HG03378 (cell line): ENCODE measurements at regions not wholly inside any gene's neighbourhood (a gene's known extent, or its start where the extent isn't known, plus 50 kb on each side); places are given as distances from the start of the nearest gene placed in this dataset.
A peak's percentile ranks its signal among the peaks of the same experiment; 100 is the strongest.

Source experiments
- ATAC-seq: cut with Tn5 transposase; IDR thresholded peaks from one replicate; pipeline ENCODE4 v1.9.1; 2021; ENCODE audit warnings: mild to moderate bottlenecking, moderate library complexity; ENCODE audit not compliant: unreplicated experiment

DNA sequence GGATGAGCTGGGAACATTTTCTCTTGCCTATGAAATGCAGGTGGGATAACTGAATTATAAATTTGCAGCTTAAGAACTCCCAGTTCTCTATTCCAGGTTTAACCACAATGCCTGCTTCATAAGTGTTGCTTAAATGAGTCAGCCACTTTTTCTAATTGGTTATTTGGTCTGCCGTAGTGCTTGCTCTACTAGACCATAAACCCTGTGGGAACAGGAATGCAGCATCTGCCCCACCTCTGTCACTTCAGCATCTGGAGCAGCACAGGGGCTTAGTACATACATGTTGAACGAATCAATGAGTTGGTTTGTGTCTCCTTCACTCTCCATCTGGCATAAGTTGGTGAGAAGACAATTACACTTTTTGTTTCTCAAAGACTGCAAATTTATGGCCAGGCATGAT lies 95.2 kb upstream of the PTER start:
- no peak for ATAC-seq

DNA sequence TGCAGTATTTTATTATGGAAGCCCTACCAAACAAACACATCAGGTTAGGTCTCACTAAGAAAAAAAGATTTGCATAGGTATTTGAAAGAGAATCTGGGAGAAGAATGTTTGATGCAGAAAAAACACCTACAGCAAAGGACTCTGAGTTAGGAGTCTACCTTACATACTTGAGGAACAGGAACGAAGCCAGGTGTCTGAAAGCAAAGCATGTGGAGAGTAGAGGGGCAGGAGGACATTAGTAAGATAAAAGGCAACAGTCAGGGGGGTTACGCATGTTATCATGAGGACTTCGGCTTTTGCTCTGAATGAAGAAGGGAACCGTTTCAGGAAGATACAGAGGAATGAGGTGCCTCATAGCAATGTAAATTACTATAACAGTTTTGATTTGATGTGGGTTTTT lies 87.9 kb upstream of the PTER start:
- no peak for ATAC-seq

DNA sequence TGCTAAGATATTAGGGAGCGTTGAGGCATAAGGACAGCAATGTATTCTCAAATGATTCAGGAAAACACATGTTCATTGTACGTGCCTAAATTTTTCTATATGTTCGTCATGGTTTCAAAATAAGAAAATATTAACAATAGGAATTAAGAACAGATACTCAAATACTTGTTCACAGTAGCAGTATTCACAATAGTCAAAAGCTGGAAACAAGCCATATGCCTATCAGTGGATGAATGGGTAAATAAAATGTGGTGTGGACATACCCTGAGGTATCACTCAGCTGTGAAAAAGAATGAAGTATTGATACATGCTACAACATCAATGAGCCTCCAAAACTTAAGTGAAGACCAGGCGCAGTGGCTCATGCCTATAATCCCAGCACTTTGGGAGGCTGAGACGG lies 84.7 kb upstream of the PTER start:
- ATAC-seq: no peak

DNA sequence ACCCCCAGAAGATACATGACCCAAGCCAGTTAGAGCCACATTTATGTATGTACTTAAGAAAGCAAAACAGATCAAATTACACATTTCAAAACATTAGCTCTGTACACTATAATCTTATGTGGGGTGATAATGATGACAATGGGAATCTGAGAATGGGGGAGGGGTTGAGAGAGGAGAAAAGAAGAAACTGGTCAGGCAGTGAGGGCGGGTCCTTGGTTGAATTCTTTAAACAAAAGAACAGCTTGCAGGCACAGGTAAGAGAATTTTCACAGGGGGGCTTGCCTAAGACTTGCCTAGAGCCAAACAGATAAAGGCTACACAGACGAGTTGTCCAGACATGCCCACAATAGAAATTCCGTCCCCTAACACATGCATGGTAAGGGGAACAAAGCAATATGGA lies 76.8 kb upstream of the PTER start:
- no peak for ATAC-seq

DNA sequence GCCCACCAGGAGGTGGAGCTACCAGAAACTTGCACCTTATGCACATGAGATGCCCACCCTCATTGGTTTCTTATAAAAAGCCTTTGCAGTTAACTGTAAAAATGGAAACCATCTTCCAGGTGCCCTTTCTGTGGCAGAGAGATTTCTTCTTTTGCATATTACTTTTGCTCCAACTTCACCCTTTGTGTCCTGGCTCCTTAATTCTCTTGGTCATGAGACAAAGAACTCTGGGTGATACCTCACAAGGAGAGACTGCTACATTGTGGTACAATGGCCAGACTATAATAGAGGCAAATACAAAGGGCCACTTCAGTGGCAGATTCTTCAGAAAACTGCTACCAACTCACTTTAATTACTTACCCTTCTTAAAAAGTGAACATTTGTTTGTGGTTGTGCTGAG lies 76.4 kb upstream of the PTER start:
- no peak for ATAC-seq

DNA sequence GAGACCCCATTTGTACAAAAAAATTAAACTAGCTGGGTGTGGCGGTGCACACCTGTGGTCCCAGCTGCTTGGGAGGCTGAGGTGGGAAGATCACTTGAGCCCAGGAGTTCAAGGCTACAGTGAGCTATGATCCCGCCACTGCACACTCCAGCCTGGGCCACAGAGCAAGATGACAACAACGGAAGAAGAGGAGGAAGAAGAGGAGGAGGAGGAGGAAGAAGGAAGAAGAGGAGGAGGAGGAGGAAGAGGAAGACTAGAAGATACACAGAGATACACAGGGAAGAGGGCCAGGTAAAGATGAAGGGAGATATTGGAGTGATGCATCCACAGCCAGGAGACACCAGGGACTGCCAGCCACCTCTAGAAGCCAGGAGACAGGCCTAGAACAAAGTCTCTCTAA lies 75.7 kb upstream of the PTER start:
- ATAC-seq: no peak

DNA sequence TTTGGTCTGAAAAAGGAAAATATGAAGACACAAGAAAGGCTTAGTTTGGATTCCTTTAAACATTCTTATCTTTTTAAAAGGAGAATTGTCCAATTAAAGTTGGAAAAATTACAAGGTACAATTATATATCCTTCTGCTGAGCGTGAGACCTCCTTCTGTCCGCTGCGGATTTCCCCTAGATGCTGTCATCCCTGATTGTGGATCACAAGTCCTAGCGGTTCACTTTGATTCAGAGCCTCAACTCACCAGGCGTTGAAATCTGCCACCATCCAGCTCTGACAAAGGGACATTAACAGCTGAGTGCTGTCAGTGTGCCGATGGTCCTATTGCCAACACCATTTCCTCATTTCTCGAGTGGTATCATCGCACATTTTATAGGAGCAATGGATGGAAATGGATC lies 73.1 kb upstream of the PTER start:
- ATAC-seq: no peak

DNA sequence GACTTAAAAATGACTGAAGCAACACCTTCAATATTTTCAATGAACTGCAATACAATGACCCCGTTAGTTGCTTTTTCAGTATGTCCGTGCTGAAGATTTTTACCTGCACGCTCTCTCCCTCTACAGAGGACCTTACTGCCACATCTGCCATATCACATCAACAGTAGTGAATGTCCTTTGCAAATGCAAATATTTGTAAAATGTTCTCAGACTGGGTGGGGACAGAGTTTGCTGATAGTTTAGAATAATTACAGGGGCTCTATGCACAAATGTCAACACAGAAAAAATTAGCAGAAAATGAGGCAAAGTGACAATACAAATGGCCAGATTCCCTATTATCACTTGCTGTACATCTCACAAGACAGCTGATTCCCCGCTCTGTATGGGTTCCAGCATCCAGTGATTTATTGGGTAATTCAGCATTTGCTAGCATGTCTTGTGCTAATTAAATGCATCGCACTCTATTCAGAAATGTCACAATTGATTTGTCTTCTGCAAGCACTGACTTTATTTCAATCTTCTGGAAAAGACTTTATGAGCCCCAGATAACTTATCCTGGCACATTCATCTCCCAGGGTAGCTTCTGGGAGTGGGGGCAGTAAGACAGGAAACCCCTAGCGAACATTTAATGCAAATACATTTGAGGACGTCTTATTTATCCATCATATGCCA lies 69.1 kb upstream of the PTER start:
- ATAC-seq: no peak

DNA sequence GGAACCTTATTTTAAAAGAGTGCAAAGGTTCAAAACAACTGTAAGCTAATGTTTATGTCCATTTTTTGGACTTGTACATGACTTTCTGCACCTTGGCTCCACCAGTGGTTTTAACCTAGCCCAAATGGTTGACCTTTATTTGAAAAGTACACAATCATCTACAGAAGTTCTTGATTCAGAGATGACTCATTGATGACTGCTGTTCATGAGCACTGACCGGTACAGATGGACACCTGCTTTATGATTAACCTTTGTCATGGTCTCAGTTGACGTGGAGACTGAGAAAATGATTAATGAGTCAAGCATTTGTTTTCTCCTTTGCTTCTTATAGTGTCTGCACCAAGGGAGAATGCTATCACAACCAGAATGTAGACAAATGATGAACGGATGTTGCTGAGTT lies 55.7 kb upstream of the PTER start:
- ATAC-seq: peak; percentile 96

DNA sequence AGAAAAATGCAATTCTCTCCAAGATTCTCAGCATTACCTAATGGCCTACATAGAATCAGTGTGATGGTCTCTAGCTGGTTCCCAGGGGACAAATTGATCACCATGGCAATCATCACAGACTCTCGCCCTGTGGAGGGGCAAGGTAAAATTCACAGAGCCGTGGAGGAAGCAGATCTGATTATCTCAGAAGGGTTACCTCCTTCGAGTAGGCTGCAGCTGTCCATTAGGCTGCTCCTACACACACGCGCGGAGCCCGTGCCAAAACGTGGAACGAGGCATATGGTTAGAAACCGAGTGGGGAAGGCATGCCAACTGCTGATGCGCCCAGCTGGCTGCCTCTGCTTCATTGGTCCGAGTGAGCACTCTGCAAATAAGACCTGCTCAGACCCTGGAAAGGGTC lies 52.8 kb upstream of the PTER start:
- no peak for ATAC-seq

DNA sequence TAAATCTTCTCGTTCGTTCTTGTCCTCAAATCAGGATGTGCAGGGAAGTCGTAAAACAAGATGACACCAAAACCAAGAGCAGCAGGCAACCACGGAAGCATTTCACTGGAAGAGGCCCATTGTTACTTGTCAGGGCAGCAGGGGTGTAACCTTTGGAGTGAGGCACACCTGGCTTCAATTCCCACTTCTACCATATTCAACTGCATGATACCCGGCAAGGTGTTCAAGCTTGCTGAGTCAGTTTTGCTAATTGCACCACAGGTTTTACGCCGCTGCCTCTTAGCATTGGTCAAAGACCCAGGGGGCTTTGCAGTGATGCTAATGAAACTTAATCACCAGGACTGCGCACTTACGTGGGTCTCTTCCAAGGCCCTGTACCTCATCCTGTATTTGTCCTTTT lies 50.0 kb upstream of the PTER start:
- no peak for ATAC-seq
